ENCODE measurements at regions not wholly inside any gene's neighbourhood (a gene's known extent, or its start where the extent isn't known, plus 50 kb on each side); places are given as distances from the start of the nearest gene placed in this dataset.

DNA sequence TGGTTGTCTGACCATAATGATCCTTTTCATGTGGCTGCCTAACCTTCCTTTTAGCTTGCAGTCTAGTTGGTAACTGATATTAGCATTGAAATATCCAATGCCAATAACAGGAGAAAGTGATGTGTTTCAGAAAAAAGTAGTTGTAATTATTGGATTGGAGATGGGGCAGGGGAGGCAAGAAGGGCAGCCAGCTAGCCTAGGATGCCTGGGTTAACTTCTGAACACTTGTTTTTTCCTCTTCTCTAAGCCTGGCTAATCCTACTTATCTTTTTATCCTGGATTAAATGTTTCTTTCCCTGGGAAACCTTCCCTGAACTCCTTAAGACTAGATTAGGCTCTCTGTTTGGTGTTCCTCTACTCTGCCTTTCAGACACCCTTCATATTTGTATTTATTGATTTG lies 380.2 kb downstream of the TMEM135 start:
- peak; percentile 28 for DNase-seq (ENCODE audit: low read depth)
- H3K4me3 ChIP-seq (ENCODE audit: low read length): no peak overlapping the region
- TF ChIP-seq, protein P1, sequence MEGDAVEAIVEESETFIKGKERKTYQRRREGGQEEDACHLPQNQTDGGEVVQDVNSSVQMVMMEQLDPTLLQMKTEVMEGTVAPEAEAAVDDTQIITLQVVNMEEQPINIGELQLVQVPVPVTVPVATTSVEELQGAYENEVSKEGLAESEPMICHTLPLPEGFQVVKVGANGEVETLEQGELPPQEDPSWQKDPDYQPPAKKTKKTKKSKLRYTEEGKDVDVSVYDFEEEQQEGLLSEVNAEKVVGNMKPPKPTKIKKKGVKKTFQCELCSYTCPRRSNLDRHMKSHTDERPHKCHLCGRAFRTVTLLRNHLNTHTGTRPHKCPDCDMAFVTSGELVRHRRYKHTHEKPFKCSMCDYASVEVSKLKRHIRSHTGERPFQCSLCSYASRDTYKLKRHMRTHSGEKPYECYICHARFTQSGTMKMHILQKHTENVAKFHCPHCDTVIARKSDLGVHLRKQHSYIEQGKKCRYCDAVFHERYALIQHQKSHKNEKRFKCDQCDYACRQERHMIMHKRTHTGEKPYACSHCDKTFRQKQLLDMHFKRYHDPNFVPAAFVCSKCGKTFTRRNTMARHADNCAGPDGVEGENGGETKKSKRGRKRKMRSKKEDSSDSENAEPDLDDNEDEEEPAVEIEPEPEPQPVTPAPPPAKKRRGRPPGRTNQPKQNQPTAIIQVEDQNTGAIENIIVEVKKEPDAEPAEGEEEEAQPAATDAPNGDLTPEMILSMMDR (conservative IDR thresholded peaks at IDR 0.05; ENCODE audit: low read depth, low read length): no peak

DNA sequence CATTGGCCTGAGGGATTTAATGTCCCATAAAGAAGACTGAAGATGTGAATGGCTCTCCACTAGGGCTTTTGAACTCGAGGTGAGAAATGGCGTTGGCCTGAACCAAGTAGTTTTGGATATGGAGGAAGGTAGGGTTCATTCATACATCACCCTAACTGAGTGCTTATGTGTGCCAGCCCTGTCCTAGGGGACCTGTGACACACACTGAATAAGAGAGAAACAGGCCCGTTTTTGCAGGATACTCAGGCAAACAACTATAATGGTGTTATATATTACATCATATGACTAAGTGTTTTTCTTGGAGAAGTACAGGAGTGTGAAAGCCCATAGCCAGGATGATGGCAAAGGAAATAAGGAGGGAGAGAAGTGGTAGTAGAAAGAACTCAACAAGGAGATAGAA lies 368.1 kb downstream of the TMEM135 start:
- TF ChIP-seq, protein P1 (conservative IDR thresholded peaks at IDR 0.05; ENCODE audit: low read depth, low read length): no peak
- no peak overlapping the region for H3K4me3 ChIP-seq (ENCODE audit: low read length)
- DNase-seq (ENCODE audit: low read depth): no peak

DNA sequence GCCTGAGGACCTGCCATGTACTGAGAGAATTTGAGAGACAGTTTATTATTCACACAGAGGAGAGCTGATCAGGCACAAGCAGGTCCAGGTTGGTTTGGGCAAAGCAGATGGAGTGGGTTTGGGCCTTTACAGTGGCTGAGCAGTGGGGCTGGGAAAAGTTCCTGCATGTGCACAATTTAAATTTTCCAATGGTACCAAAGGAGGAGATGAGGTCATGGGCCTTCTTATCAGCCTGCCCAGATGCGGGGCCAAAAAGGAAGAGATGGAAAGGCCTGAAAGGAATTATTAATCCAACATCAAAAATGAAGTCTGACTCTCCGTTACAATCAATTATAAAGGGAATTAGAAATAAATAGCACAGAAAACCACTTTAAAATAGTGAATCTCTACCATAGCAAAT lies 367.6 kb downstream of the TMEM135 start:
- no peak overlapping the region for H3K4me3 ChIP-seq (ENCODE audit: low read length)
- TF ChIP-seq, protein P1 (conservative IDR thresholded peaks at IDR 0.05; ENCODE audit: low read depth, low read length): no peak
- DNase-seq (ENCODE audit: low read depth): no peak

DNA sequence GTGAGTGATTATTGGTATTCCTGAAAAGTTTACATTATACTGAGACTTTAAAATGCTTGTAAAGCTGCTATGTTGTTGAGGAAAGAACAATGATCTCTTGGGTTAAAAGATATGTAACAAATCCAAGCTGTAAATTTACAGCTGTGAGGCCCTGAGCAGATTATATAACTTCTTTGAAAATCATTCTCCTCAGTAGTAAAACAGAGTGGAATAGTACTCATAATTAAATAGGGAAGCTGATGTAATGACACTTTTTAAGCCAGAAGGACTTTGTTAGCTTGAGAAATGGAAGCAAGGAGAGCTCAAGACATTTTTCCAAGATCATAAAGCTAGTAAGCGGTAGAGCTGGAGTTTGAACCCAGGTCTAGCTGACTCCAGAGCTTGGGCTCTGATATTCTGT lies 363.9 kb downstream of the TMEM135 start:
- H3K4me3 ChIP-seq (ENCODE audit: low read length): no peak overlapping the region

DNA sequence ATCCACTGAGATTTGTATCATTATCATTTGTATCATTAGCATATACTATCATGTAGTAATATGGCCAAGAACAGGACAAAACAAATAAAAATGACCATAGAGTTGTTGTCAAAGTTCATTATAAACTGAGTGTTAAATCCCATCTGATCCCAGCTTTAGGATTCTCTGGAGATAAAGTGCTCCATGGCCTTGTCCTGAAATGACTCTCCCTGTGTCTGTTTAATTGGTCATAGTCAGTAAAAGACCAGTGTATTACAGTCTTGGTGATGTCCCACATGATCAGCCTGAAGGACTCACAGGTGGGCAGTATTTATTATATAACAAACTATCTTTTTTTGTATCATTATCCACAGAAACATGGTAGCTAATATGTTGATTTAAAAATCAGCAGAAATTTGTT lies 361.6 kb downstream of the TMEM135 start:
- TF ChIP-seq, protein P1 (conservative IDR thresholded peaks at IDR 0.05; ENCODE audit: low read depth, low read length): no peak
- H3K4me3 ChIP-seq (ENCODE audit: low read length): no peak overlapping the region
- no peak for DNase-seq (ENCODE audit: low read depth)

More for the DNA sequence above, 363.9 kb downstream of the TMEM135 start:
- TF ChIP-seq, protein P1 (conservative IDR thresholded peaks at IDR 0.05; ENCODE audit: low read depth, low read length): no peak
- no peak for DNase-seq (ENCODE audit: low read depth)

DNA sequence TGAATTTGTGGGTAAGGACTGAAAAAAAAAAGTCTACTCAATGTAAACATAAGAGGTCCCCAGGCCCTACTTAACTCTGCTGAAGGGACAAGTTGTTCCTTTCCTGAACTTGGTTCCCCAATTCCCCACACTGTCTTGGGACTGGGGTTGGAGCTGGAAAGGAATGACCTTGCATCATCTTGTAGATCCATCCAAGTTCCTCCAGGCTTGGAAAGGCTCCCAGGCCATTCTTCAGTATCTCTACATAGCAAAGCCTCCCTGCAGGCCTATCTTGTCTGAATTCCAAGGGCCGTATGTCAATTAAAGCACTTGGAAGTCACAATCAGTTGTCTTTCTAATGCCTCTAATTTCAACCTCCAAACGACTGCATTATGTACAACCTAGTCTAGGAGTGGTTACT lies 361.2 kb downstream of the TMEM135 start:
- DNase-seq (ENCODE audit: low read depth): no peak
- TF ChIP-seq, protein P1 (conservative IDR thresholded peaks at IDR 0.05; ENCODE audit: low read depth, low read length): no peak
- H3K4me3 ChIP-seq (ENCODE audit: low read length): no peak overlapping the region

DNA sequence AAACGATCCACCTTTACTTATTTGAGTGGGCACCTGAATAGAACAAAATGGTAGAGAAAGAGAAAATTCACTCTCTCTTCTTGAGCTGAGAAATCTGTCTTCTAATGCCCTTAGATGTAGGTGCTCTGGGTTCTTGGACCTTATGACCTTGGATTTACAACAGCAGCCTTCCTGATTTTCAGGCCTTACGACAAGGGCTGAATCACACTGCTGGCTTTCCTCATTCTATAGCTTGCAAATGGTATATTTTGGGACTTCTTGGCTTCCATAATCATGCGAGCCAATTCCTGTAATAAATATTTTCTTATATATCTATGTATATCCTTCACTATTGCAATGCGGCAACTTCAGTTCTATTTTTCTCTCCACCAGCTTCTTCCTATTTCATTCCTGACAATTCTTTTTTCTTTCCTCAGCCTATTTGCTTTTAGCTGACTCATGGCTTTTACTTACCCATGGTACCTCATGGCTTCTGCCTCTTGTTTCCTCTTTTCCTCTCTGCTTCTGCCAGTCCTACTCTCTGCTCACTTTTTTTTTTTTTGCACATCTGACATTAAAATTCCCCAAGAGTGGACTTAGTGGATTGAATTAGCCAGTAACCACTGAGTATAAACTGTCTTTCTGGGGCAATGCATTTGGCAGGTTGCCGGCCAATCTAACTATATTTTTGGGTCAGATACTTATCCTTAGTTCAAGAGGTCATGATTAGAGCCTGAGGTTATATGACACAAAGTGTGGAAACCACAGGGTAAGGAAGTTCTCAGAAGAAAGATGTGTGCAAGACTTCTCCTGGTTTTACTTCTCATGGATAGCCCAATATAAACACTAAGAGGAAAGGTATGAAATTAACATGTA lies 359.5 kb downstream of the TMEM135 start:
- TF ChIP-seq, protein P1 (conservative IDR thresholded peaks at IDR 0.05; ENCODE audit: low read depth, low read length): no peak
- no peak for DNase-seq (ENCODE audit: low read depth)
- H3K4me3 ChIP-seq (ENCODE audit: low read length): no peak overlapping the region
